Neural progenitor cell (in vitro differentiated cells): ENCODE measurements at regions not wholly inside any gene's neighbourhood (a gene's known extent, or its start where the extent isn't known, plus 50 kb on each side); places are given as distances from the start of the nearest gene placed in this dataset.

Source experiments
- EZH2 ChIP-seq: fragments of 200-600 bp; sonication (generic); IDR thresholded peaks from 2 replicates; pipeline ENCODE4 v1.6.1; 2017; ENCODE audit warnings: antibody characterized with exemption, mild to moderate bottlenecking, moderate library complexity
- TF ChIP-seq, protein P1 (sequence below): fragments of 200-600 bp; sonication (generic); IDR thresholded peaks from 2 replicates; pipeline ENCODE4 v1.5.1; 2017; ENCODE audit warnings: antibody characterized with exemption, mild to moderate bottlenecking

- TF ChIP-seq, protein P1, sequence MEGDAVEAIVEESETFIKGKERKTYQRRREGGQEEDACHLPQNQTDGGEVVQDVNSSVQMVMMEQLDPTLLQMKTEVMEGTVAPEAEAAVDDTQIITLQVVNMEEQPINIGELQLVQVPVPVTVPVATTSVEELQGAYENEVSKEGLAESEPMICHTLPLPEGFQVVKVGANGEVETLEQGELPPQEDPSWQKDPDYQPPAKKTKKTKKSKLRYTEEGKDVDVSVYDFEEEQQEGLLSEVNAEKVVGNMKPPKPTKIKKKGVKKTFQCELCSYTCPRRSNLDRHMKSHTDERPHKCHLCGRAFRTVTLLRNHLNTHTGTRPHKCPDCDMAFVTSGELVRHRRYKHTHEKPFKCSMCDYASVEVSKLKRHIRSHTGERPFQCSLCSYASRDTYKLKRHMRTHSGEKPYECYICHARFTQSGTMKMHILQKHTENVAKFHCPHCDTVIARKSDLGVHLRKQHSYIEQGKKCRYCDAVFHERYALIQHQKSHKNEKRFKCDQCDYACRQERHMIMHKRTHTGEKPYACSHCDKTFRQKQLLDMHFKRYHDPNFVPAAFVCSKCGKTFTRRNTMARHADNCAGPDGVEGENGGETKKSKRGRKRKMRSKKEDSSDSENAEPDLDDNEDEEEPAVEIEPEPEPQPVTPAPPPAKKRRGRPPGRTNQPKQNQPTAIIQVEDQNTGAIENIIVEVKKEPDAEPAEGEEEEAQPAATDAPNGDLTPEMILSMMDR = no peak
- no peak for TF ChIP-seq EZH2
Observed at GRCh38 chr7:12054830-12055229, 156.3 kb upstream of the TMEM106B start.
